ENCODE measurements at regions not wholly inside any gene's neighbourhood (a gene's known extent, or its start where the extent isn't known, plus 50 kb on each side); places are given as distances from the start of the nearest gene placed in this dataset.

GRCh38 chrX:120781403-120781802 lies 94.3 kb downstream of the CT47B1 start:
- no peak for TF ChIP-seq CTCF (IDR thresholded peaks at IDR 0.05; ENCODE audit: low read depth, low read length)
- no peaks in the 10 kb centered on the region for H3K9me3 ChIP-seq (ENCODE audit: low read depth)
- no peaks in the 10 kb centered on the region for H3K4me1 ChIP-seq (ENCODE audit: low read depth)

GRCh38 chrX:120775959-120776358 lies 99.7 kb downstream of the CT47B1 start:
- TF ChIP-seq CTCF (IDR thresholded peaks at IDR 0.05; ENCODE audit: low read depth, low read length), result no peak
- Histone ChIP-seq H3K4me3 (no peak overlapping the region), H3K4me1 (ENCODE audit: low read depth) (no peaks in the 10 kb centered on the region), H3K9me3 (ENCODE audit: low read depth) (no peaks in the 10 kb centered on the region), H3K36me3 (no peaks in the 10 kb centered on the region), H3K27ac (no peak overlapping the region), H3K27me3 (no peaks in the 10 kb centered on the region)
- DNase-seq (ENCODE audit: low read depth in 1 of 2, low spot score in 1 of 2), result no peak

More at GRCh38 chrX:120781403-120781802, 94.3 kb downstream of the CT47B1 start:
- Histone ChIP-seq H3K27me3 (no peaks in the 10 kb centered on the region), H3K4me3 (no peak overlapping the region), H3K36me3 (no peaks in the 10 kb centered on the region), H3K27ac (no peak overlapping the region)
- peak in 1 of 2 donors; percentile 82 for DNase-seq (ENCODE audit: low read depth in 1 of 2, low spot score in 1 of 2)

- DNase-seq (ENCODE audit: low read depth in 1 of 2, low spot score in 1 of 2), result peak in 1 of 2 donors; percentile 51
- H3K4me3 ChIP-seq, result no peak overlapping the region
- H3K27ac ChIP-seq, result no peak overlapping the region
- H3K9me3 ChIP-seq (ENCODE audit: low read depth), result no peaks in the 10 kb centered on the region
- no peaks in the 10 kb centered on the region for H3K4me1 ChIP-seq (ENCODE audit: low read depth)
- no peaks in the 10 kb centered on the region for H3K36me3 ChIP-seq
- no peaks in the 10 kb centered on the region for H3K27me3 ChIP-seq
- no peak for TF ChIP-seq CTCF (IDR thresholded peaks at IDR 0.05; ENCODE audit: low read depth, low read length)
Measured at GRCh38 chrX:120774606-120775005, 101.1 kb downstream of the CT47B1 start.

- TF ChIP-seq CTCF (IDR thresholded peaks at IDR 0.05; ENCODE audit: low read depth, low read length), result no peak
- no peaks in the 10 kb centered on the region for H3K4me1 ChIP-seq (ENCODE audit: low read depth)
- no peaks in the 10 kb centered on the region for H3K9me3 ChIP-seq (ENCODE audit: low read depth)
- H3K27ac ChIP-seq, result no peak overlapping the region
- H3K4me3 ChIP-seq, result no peak overlapping the region
- no peaks in the 10 kb centered on the region for H3K27me3 ChIP-seq
- DNase-seq (ENCODE audit: low read depth in 1 of 2, low spot score in 1 of 2), result no peak
- H3K36me3 ChIP-seq, result no peaks in the 10 kb centered on the region
Measured at GRCh38 chrX:120773801-120774200, 101.9 kb downstream of the CT47B1 start.

- Histone ChIP-seq H3K4me3 (no peak overlapping the region), H3K36me3 (no peaks in the 10 kb centered on the region), H3K4me1 (ENCODE audit: low read depth) (no peaks in the 10 kb centered on the region), H3K9me3 (ENCODE audit: low read depth) (no peaks in the 10 kb centered on the region), H3K27ac (no peak overlapping the region), H3K27me3 (no peaks in the 10 kb centered on the region)
- TF ChIP-seq CTCF (IDR thresholded peaks at IDR 0.05; ENCODE audit: low read depth, low read length), result peak; percentile 36
- peak; percentile 28 to 77 for DNase-seq (ENCODE audit: low read depth in 1 of 2, low spot score in 1 of 2)
Measured at GRCh38 chrX:120769576-120770341, 105.9 kb downstream of the CT47B1 start.
